ENCODE measurements at regions not wholly inside any gene's neighbourhood (a gene's known extent, or its start where the extent isn't known, plus 50 kb on each side); places are given as distances from the start of the nearest gene placed in this dataset.
"Not testable (repeated sequence)": the region's sequence is repeated elsewhere in the genome, so short reads cannot be mapped to it uniquely, and the experiment has no call there.

GRCh38 chrY:11156100-11156499 lies 1544.9 kb upstream of the USP9Y start:
- intact Hi-C loops (cut with DNase I); H3K27me3 ChIP-seq (ENCODE audit: low read depth); H3K4me3 ChIP-seq; ATAC-seq; H3K27ac ChIP-seq; H3K36me3 ChIP-seq; DNase-seq; H3K4me1 ChIP-seq; H3K9me3 ChIP-seq: not testable (repeated sequence)

- H3K36me3 ChIP-seq; H3K4me1 ChIP-seq; ATAC-seq; H3K9me3 ChIP-seq; H3K27ac ChIP-seq; H3K27me3 ChIP-seq (ENCODE audit: low read depth); DNase-seq; intact Hi-C loops (cut with DNase I); H3K4me3 ChIP-seq: not testable (repeated sequence)
These were observed 1544.2 kb upstream of the USP9Y start for GRCh38 chrY:11156846-11157245.

GRCh38 chrY:11177033-11177432 lies 1524.0 kb upstream of the USP9Y start:
- H3K4me3 ChIP-seq; ATAC-seq; H3K27ac ChIP-seq; DNase-seq; intact Hi-C loops (cut with DNase I); H3K27me3 ChIP-seq (ENCODE audit: low read depth); H3K9me3 ChIP-seq; H3K4me1 ChIP-seq; H3K36me3 ChIP-seq: not testable (repeated sequence)

- H3K4me1 ChIP-seq; ATAC-seq; intact Hi-C loops (cut with DNase I); H3K9me3 ChIP-seq; H3K27ac ChIP-seq; DNase-seq; H3K27me3 ChIP-seq (ENCODE audit: low read depth); H3K36me3 ChIP-seq; H3K4me3 ChIP-seq: not testable (repeated sequence)
These were observed 1499.9 kb upstream of the USP9Y start for GRCh38 chrY:11201133-11201532.

GRCh38 chrY:11214851-11215250 lies 1486.2 kb upstream of the USP9Y start:
- intact Hi-C loops (cut with DNase I); H3K27ac ChIP-seq; ATAC-seq; H3K27me3 ChIP-seq (ENCODE audit: low read depth); DNase-seq; H3K36me3 ChIP-seq; H3K9me3 ChIP-seq; H3K4me1 ChIP-seq: not testable (repeated sequence)
- H3K4me3 ChIP-seq, result peak overlapping the region; percentile 11

Data from lower lobe of right lung (tissue), 2 donors.